ENCODE measurements at regions not wholly inside any gene's neighbourhood (a gene's known extent, or its start where the extent isn't known, plus 50 kb on each side); places are given as distances from the start of the nearest gene placed in this dataset.
A peak's percentile ranks its signal among the peaks of the same experiment; 100 is the strongest.

DNA sequence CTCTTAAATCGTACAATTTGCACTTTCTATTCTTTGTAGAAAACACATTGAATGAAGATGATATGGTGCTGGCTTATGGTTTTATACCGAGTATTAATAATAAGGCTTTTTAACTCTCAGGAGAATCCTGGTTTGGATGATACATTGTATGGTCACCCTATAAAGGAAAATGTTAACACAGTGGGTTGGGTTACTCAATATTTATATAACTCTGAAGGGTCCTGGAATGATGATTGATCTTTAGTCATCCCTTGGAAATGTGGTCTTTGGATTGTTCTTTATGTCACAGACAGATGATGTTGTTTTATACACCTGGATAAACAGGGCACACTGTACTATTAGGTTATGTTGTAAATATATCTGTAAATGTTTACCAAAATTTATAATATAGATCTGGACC lies 496.2 kb upstream of the NDST4 start:
- TF ChIP-seq, protein P1, sequence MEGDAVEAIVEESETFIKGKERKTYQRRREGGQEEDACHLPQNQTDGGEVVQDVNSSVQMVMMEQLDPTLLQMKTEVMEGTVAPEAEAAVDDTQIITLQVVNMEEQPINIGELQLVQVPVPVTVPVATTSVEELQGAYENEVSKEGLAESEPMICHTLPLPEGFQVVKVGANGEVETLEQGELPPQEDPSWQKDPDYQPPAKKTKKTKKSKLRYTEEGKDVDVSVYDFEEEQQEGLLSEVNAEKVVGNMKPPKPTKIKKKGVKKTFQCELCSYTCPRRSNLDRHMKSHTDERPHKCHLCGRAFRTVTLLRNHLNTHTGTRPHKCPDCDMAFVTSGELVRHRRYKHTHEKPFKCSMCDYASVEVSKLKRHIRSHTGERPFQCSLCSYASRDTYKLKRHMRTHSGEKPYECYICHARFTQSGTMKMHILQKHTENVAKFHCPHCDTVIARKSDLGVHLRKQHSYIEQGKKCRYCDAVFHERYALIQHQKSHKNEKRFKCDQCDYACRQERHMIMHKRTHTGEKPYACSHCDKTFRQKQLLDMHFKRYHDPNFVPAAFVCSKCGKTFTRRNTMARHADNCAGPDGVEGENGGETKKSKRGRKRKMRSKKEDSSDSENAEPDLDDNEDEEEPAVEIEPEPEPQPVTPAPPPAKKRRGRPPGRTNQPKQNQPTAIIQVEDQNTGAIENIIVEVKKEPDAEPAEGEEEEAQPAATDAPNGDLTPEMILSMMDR (conservative IDR thresholded peaks at IDR 0.05 in 1 of 2, IDR thresholded peaks at IDR 0.05 in 1 of 2; ENCODE audit: low read depth in 1 of 2, low read length in 2 of 2), result no peak
- TF ChIP-seq EZH2 (IDR thresholded peaks at IDR 0.05; ENCODE audit: low read length, missing control alignments), result no peak
- Histone ChIP-seq H2AFZ (ENCODE audit: low read length) (no peak overlapping the region), H4K20me1 (ENCODE audit: control insufficient read depth, extremely low read depth, insufficient read depth, low read length) (no peaks in the 10 kb centered on the region), H3K4me1 (ENCODE audit: control insufficient read depth, extremely low read depth, insufficient read depth, low read length) (no peaks in the 10 kb centered on the region), H3K4me2 (ENCODE audit: extremely low read depth, insufficient read depth, low read length) (no peak overlapping the region), H3K79me2 (ENCODE audit: control insufficient read depth, insufficient read depth, low read length) (no peaks in the 10 kb centered on the region), H3K4me3 (replicated peaks in 1 of 4; ENCODE audit: control extremely low read depth in 1 of 4, insufficient read depth in 1 of 4, low read depth in 3 of 4, low read length in 4 of 4) (no peak overlapping the region), H3K27ac (ENCODE audit: insufficient read depth, low read length) (no peak overlapping the region), H3K36me3 (ENCODE audit: control insufficient read depth, insufficient read depth, low read length) (no peaks in the 10 kb centered on the region), H3K27me3 (ENCODE audit: control insufficient read depth, insufficient read depth, low read length) (no peaks in the 10 kb centered on the region), H3K9me3 (ENCODE audit: control insufficient read depth, insufficient read depth, low read depth, low read length) (no peaks in the 10 kb centered on the region), H3K9ac (ENCODE audit: insufficient read depth, low read length) (no peak overlapping the region)
- DNase-seq (ENCODE audit: low read depth in 2 of 2), result peak in 1 of 2 donors; percentile 0

DNA sequence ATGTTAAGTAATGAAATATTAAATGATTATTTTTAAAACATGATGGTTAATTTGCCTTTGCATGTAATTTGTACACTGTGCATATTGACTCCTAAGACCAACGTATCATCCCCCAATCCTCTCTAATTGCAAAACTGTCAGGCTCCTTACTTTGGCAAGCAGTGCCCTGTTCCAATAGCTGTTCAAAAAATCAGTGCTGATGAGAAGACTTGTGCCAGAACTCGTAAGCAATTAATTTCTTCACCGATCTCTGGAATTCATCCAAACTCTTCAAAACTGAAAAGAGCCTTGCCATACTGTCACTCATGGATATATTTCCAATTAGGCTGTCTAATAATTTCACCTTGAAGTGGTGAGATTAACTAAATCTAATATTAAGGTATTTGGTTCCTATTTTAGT lies 493.9 kb upstream of the NDST4 start:
- TF ChIP-seq, protein P1 (conservative IDR thresholded peaks at IDR 0.05 in 1 of 2, IDR thresholded peaks at IDR 0.05 in 1 of 2; ENCODE audit: low read depth in 1 of 2, low read length in 2 of 2), result no peak
- TF ChIP-seq EZH2 (IDR thresholded peaks at IDR 0.05; ENCODE audit: low read length, missing control alignments), result no peak
- Histone ChIP-seq H2AFZ (ENCODE audit: low read length) (no peak overlapping the region), H3K27ac (ENCODE audit: insufficient read depth, low read length) (no peak overlapping the region), H3K27me3 (ENCODE audit: control insufficient read depth, insufficient read depth, low read length) (no peaks in the 10 kb centered on the region), H3K9ac (ENCODE audit: insufficient read depth, low read length) (no peak overlapping the region), H3K79me2 (ENCODE audit: control insufficient read depth, insufficient read depth, low read length) (no peaks in the 10 kb centered on the region), H3K9me3 (ENCODE audit: control insufficient read depth, insufficient read depth, low read depth, low read length) (no peaks in the 10 kb centered on the region), H4K20me1 (ENCODE audit: control insufficient read depth, extremely low read depth, insufficient read depth, low read length) (no peaks in the 10 kb centered on the region), H3K4me3 (replicated peaks in 1 of 4; ENCODE audit: control extremely low read depth in 1 of 4, insufficient read depth in 1 of 4, low read depth in 3 of 4, low read length in 4 of 4) (no peak overlapping the region), H3K36me3 (ENCODE audit: control insufficient read depth, insufficient read depth, low read length) (no peaks in the 10 kb centered on the region), H3K4me1 (ENCODE audit: control insufficient read depth, extremely low read depth, insufficient read depth, low read length) (no peaks in the 10 kb centered on the region), H3K4me2 (ENCODE audit: extremely low read depth, insufficient read depth, low read length) (no peak overlapping the region)
- DNase-seq (ENCODE audit: low read depth in 2 of 2), result no peak

GRCh38 chr4:115596265-115597001 lies 483.0 kb upstream of the NDST4 start:
- no peaks in the 10 kb centered on the region for H3K9me3 ChIP-seq (ENCODE audit: control insufficient read depth, insufficient read depth, low read depth, low read length)
- no peaks in the 10 kb centered on the region for H4K20me1 ChIP-seq (ENCODE audit: control insufficient read depth, extremely low read depth, insufficient read depth, low read length)
- no peak overlapping the region for H3K4me2 ChIP-seq (ENCODE audit: extremely low read depth, insufficient read depth, low read length)
- H3K36me3 ChIP-seq (ENCODE audit: control insufficient read depth, insufficient read depth, low read length), result no peaks in the 10 kb centered on the region
- no peak for DNase-seq (ENCODE audit: low read depth in 2 of 2)
- H3K27me3 ChIP-seq (ENCODE audit: control insufficient read depth, insufficient read depth, low read length), result no peaks in the 10 kb centered on the region
- no peak overlapping the region for H3K4me3 ChIP-seq (replicated peaks in 1 of 4; ENCODE audit: control extremely low read depth in 1 of 4, insufficient read depth in 1 of 4, low read depth in 3 of 4, low read length in 4 of 4)
- no peak overlapping the region for H2AFZ ChIP-seq (ENCODE audit: low read length)
- no peaks in the 10 kb centered on the region for H3K4me1 ChIP-seq (ENCODE audit: control insufficient read depth, extremely low read depth, insufficient read depth, low read length)
- H3K79me2 ChIP-seq (ENCODE audit: control insufficient read depth, insufficient read depth, low read length), result no peaks in the 10 kb centered on the region
- no peak overlapping the region for H3K9ac ChIP-seq (ENCODE audit: insufficient read depth, low read length)
- no peak overlapping the region for H3K27ac ChIP-seq (ENCODE audit: insufficient read depth, low read length)
- TF ChIP-seq, protein P1 (conservative IDR thresholded peaks at IDR 0.05 in 1 of 2, IDR thresholded peaks at IDR 0.05 in 1 of 2; ENCODE audit: low read depth in 1 of 2, low read length in 2 of 2), result no peak
- TF ChIP-seq EZH2 (IDR thresholded peaks at IDR 0.05; ENCODE audit: low read length, missing control alignments), result no peak
